ENCODE measurements at regions not wholly inside any gene's neighbourhood (a gene's known extent, or its start where the extent isn't known, plus 50 kb on each side); places are given as distances from the start of the nearest gene placed in this dataset.

- no peak for TF ChIP-seq CTCF (IDR thresholded peaks at IDR 0.05; ENCODE audit: insufficient read depth, low read length)
- DNase-seq (ENCODE audit: low read depth), result no peak
- no peak overlapping the region for H3K4me3 ChIP-seq (ENCODE audit: low read depth, low read length)
Observed at GRCh38 chr4:187181054-187181453, 457.4 kb upstream of the FAT1 start.

GRCh38 chr4:187183346-187183745 is 459.7 kb upstream of the FAT1 start:
- no peak for TF ChIP-seq CTCF (IDR thresholded peaks at IDR 0.05; ENCODE audit: insufficient read depth, low read length)
- no peak overlapping the region for H3K4me3 ChIP-seq (ENCODE audit: low read depth, low read length)
- no peak for DNase-seq (ENCODE audit: low read depth)

- no peak for DNase-seq (ENCODE audit: low read depth)
- H3K4me3 ChIP-seq (ENCODE audit: low read depth, low read length), result no peak overlapping the region
- TF ChIP-seq CTCF (IDR thresholded peaks at IDR 0.05; ENCODE audit: insufficient read depth, low read length), result no peak
Observed at GRCh38 chr4:187183826-187184225, 460.2 kb upstream of the FAT1 start.

GRCh38 chr4:187184508-187184907 is 460.9 kb upstream of the FAT1 start:
- TF ChIP-seq CTCF (IDR thresholded peaks at IDR 0.05; ENCODE audit: insufficient read depth, low read length), result no peak
- no peak for DNase-seq (ENCODE audit: low read depth)
- no peak overlapping the region for H3K4me3 ChIP-seq (ENCODE audit: low read depth, low read length)

GRCh38 chr4:187188118-187188517 is 464.5 kb upstream of the FAT1 start:
- TF ChIP-seq CTCF (IDR thresholded peaks at IDR 0.05; ENCODE audit: insufficient read depth, low read length), result no peak
- no peak overlapping the region for H3K4me3 ChIP-seq (ENCODE audit: low read depth, low read length)
- no peak for DNase-seq (ENCODE audit: low read depth)

- TF ChIP-seq CTCF (IDR thresholded peaks at IDR 0.05; ENCODE audit: insufficient read depth, low read length), result no peak
- no peak overlapping the region for H3K4me3 ChIP-seq (ENCODE audit: low read depth, low read length)
- DNase-seq (ENCODE audit: low read depth), result no peak
Observed at GRCh38 chr4:187188741-187189140, 465.1 kb upstream of the FAT1 start.

- TF ChIP-seq CTCF (IDR thresholded peaks at IDR 0.05; ENCODE audit: insufficient read depth, low read length), result no peak
- no peak overlapping the region for H3K4me3 ChIP-seq (ENCODE audit: low read depth, low read length)
Observed at GRCh38 chr4:187190390-187190789, 466.7 kb upstream of the FAT1 start.

More at GRCh38 chr4:187190390-187190789, 466.7 kb upstream of the FAT1 start:
- DNase-seq (ENCODE audit: low read depth), result no peak
